ENCODE measurements at regions not wholly inside any gene's neighbourhood (a gene's known extent, or its start where the extent isn't known, plus 50 kb on each side); places are given as distances from the start of the nearest gene placed in this dataset.

DNA sequence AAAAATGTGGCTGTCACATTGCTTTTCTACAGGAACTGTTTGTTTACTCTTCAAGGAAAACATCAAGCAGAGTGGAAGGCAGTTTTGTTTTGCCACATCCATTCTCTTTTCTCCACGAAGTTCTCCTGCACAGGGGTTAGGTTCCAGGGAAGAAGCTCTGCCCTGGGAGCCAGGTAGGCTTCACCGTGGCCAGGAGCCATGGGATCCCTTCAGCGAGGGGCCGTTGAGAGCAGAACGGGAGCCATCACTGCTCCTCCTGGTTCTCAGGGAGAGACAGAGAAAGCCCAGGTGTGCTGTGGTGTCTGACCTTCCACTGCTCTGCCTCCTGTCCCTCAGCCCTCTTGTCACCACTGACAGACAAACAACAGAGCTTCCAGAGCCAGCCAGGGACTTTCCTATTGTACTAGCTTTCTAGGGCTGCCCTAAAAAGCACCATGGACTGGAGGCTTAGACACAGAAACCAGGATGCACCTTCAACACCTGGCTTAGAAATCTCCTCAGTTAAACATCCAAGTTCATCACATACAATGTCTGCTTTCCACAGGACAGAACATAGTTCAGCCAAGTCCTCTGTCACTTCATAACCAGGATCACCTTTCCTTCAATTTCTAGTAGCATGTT lies 75.6 kb upstream of the SLC22A23 start:
- TF ChIP-seq CTCF (conservative IDR thresholded peaks at IDR 0.05) (no peak), ZFX (IDR thresholded peaks at IDR 0.05) (no peak)
